ENCODE measurements at regions not wholly inside any gene's neighbourhood (a gene's known extent, or its start where the extent isn't known, plus 50 kb on each side); places are given as distances from the start of the nearest gene placed in this dataset.
A peak's percentile ranks its signal among the peaks of the same experiment; 100 is the strongest.
"Not testable (repeated sequence)": the region's sequence is repeated elsewhere in the genome, so short reads cannot be mapped to it uniquely, and the experiment has no call there.

DNA sequence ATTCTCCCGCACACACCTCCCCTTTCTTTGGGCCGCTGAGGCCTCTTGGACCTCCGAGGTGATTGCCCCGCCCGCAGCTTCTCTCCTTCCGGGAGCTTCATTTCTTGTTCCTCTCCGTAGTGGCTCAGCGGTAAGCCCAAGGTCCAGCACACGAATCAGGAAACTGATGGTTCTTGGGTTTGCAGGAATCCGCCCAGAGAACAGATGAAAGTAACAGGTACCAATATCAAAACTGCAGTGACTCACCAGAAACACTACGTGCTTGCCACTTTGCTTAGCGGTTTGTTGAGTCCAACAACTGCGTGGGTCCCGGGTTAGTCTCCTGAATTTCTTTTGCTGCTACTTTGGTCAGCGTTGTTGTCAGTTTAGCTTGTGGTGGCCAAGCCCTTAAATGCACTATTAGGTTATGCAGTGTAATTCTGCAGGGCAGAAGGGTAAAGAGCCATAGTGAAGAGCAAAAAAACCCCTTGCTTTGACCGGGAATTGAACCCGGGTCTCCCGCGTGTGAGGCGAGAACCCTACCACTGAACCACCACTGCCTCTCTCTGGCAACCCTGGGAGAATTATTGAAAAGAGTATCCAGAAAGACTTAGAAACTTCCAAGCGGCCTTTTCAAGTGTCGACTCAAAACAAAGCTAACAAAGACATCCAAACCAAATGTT is 74.2 kb upstream of the FCGR1A start:
- TF ChIP-seq, protein P1, sequence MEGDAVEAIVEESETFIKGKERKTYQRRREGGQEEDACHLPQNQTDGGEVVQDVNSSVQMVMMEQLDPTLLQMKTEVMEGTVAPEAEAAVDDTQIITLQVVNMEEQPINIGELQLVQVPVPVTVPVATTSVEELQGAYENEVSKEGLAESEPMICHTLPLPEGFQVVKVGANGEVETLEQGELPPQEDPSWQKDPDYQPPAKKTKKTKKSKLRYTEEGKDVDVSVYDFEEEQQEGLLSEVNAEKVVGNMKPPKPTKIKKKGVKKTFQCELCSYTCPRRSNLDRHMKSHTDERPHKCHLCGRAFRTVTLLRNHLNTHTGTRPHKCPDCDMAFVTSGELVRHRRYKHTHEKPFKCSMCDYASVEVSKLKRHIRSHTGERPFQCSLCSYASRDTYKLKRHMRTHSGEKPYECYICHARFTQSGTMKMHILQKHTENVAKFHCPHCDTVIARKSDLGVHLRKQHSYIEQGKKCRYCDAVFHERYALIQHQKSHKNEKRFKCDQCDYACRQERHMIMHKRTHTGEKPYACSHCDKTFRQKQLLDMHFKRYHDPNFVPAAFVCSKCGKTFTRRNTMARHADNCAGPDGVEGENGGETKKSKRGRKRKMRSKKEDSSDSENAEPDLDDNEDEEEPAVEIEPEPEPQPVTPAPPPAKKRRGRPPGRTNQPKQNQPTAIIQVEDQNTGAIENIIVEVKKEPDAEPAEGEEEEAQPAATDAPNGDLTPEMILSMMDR (IDR thresholded peaks at IDR 0.05): peak in 1 of 6 experiments; percentile 5
- not testable (repeated sequence) for TF ChIP-seq POLR2A (IDR thresholded peaks at IDR 0.05)

Measured in adrenal gland (tissue), 5 donors.